ENCODE measurements at regions not wholly inside any gene's neighbourhood (a gene's known extent, or its start where the extent isn't known, plus 50 kb on each side); places are given as distances from the start of the nearest gene placed in this dataset.
"Not testable (repeated sequence)": the region's sequence is repeated elsewhere in the genome, so short reads cannot be mapped to it uniquely, and the experiment has no call there.

DNA sequence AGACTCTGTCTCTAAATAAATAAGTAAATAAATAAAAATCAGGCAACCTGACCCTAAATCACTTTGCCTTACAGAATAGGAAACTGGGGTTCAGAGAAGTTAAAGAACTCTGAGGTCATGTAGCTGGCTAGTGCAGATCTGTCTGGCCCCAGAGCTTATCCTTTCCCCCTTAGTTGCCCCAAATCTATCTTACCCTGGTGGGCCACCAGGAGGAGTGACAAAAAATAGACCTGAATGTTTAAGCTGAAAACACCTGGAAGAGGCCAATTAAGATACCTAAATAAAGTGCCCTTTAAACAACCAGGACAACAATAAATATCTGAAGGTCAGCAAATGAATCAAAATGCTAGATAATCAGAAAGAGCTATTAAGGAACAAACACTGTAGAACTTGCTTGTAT is 59.7 kb downstream of the TEX35 start:
- no peak for DNase-seq (ENCODE audit: low spot score)

DNA sequence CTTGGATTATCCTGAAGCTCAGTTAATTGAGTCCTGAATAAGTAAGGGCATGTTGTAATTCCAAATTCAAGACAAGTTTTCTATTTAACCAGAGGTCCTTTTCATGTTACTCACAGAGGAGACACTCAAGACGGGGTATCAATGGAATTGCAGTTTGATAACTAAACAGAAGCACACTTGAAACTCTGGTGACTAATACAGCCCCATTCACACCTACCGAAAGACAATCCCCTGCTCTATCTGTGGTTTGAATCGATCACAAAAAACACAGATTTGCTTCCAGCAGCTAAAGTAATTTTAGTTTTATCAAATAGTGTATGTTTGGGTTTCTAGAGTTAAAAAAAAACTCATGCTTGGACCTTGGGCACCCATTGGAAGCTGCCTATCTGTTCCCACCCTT is 60.4 kb downstream of the TEX35 start:
- no peak for DNase-seq (ENCODE audit: low spot score)

DNA sequence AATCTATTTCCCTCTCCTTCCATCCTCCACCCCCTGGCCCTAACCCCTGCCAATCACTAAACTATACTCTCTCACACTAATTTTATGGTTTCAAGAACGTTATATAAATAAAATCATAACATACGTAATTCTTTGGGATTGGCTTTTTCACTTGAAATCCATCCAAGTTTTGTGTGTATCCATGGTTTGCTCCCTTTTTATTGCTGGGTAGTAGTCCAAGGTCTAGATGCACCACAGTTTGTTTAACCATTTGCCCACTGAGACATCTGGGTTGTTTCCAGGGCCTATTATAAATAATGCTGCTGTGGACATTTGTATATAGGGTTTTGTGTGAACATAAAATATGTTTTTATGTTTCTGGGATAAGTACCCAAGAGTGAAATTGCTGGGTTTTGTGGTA is 61.4 kb downstream of the TEX35 start:
- DNase-seq (ENCODE audit: low spot score): no peak

DNA sequence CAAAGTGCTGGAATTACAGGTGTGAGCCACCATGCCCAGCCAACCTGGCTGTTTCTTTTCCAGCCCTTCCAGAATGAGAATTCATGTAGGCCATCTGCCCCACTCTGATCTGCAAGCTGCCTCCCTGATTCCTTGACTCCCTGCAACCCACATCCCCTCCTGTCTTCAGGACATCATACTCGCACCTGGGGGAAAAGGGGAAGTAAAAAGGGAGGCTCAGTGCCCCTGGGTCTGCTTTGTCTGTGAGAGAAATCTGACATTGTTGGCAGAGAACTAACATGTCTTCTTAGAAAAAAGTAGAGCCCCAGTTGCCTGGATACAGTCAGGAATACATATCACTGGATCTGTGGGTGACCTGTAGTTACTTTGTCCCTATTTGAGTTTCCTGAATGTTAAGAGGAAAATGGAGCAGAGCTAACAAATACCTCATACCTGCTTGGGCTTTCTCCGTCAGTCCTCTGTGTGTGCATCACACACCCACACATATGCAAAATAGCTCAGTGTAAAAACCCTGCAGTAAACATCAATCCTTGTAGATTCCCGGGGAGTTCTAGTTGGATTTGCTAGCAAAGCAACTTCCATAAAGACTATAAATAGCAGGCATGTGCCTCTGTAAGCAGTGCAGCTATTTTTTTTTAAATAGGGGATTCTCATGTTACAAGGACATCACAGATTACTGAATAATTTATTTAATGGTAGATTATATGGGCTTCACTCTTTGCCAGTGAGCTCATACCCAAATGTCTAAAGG is 62.9 kb downstream of the TEX35 start:
- no peak for DNase-seq (ENCODE audit: low spot score)

DNA sequence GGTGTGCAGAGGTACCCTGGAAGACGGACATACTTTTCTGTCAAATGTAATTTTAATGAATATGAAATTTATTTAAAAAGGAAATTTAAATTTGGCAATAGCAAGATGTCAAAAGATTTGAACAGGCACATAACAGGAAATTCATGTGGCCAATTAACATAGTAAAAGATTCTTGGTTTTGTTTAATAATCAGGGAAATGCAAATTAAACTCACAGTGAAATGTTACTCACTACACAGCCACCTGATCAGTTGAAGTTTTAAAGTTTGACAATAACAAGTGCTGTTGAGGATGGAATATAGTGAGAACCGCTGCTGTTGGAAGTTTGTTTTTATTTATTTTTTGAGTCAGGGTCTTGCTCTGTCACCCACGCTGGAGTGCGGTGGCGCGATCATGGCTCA is 63.9 kb downstream of the TEX35 start:
- DNase-seq (ENCODE audit: low spot score): no peak

DNA sequence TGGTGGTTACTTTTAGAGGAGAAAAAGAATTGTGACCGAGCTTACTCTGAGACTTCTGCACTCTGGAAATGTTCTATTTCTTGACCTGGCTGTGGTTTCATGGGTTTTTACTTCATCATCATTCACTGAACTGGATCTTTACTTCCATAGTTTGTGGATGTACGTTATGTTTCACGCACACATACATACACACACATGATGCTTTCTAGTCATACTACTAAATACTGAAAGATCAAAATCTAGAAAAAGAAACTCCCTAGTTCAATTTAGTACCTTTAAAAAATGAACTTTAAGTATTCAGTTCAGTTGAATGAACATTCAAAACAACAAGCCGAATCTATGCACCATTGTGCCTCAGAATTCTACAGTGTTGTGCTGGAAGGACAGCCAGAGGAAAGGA is 65.0 kb downstream of the TEX35 start:
- no peak for DNase-seq (ENCODE audit: low spot score)

DNA sequence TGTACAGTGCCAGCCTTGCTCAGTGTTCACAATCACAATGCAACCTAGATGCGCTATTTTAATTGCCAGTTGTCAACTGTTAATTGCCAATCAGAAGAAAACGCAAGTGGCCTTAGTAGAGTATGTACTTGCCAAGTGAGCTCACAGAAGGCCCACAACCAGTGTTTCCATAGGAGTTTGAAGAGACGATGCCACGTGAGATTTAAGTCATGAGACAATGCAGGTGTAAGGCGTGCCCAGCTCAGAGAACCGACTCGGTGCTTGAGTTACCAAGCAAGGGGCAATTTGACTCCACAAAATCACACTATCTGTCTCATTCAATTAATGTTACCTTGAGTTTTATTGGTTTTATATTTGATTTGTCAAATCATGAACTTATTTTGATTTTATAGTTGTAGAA is 65.6 kb downstream of the TEX35 start:
- DNase-seq (ENCODE audit: low spot score): no peak

DNA sequence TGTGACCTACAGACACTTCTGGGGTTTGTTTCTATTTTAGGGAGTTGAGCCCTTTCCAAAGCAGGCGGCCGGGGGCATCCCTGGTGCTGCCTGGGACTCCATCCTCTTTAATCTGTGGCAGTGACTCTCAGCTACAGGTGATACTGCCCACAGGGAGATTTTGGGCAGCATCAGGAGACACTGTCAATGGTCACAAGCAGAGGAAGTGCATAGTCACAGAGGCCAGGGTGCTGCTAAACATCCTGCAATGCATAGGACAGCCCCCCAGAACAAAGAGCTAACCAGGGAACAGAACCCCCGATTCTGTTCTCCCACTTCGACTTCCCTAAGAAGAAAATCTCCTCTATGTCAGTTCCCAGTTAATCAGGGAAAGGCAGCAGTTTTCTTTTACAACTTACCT is 66.2 kb downstream of the TEX35 start:
- DNase-seq (ENCODE audit: low spot score): no peak

DNA sequence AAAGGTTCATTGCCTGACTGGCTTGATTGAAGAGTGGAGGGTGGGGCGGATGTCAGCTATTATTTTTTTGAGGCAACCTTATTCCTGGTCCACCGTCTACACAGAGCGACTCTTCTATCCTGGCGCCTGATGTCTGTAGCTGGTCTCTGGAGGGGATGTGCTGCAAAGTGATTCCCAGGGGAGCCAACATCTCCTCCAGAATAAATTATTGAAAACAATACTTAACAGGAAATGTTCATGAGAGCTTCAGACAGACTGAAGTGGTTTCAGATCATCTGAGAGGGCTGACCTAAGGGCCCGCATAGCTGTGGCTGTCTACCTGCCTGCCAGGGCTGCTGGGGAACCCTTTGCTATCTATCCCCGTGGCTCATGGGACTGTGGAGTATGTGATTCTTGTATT is 66.7 kb downstream of the TEX35 start:
- DNase-seq (ENCODE audit: low spot score): no peak

DNA sequence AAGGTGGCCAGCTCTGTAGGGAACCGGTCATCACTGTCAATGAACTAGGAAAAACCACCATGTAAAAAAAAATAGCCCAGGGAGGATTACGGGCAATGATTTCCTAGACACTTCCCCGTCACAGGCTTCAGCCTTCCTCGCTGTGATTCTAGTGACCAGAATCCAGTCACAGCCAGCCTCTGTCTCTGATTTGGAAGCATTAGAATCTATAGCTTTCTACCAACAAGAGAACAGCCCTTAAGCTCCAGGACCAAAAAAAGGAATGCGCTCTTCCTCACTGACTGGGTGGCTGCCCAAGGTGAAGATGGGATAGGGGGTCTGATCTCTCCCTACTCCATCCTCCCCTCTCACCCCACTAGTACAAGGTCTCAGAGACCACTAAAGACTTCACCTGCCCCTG is 67.2 kb downstream of the TEX35 start:
- DNase-seq (ENCODE audit: low spot score): no peak

DNA sequence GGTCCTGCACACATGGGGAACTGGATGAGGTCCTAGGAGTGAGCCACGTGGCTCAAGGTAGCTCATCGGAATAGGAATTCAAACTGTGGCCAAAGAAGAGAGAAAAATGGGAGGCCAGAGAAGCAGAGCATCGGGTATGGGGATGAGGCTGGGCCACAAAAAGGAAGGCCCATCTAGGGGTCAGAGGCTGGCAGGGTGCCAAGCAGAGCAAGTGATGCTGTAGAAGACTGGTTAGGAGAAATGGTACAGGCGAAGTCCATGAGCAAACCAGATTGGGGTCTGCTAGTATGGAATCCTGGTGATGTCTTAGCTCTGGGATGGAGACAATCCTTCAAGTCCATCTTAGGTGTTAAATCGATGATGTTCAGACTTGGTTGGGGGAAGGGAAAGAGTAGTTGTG is 68.0 kb downstream of the TEX35 start:
- no peak for DNase-seq (ENCODE audit: low spot score)

DNA sequence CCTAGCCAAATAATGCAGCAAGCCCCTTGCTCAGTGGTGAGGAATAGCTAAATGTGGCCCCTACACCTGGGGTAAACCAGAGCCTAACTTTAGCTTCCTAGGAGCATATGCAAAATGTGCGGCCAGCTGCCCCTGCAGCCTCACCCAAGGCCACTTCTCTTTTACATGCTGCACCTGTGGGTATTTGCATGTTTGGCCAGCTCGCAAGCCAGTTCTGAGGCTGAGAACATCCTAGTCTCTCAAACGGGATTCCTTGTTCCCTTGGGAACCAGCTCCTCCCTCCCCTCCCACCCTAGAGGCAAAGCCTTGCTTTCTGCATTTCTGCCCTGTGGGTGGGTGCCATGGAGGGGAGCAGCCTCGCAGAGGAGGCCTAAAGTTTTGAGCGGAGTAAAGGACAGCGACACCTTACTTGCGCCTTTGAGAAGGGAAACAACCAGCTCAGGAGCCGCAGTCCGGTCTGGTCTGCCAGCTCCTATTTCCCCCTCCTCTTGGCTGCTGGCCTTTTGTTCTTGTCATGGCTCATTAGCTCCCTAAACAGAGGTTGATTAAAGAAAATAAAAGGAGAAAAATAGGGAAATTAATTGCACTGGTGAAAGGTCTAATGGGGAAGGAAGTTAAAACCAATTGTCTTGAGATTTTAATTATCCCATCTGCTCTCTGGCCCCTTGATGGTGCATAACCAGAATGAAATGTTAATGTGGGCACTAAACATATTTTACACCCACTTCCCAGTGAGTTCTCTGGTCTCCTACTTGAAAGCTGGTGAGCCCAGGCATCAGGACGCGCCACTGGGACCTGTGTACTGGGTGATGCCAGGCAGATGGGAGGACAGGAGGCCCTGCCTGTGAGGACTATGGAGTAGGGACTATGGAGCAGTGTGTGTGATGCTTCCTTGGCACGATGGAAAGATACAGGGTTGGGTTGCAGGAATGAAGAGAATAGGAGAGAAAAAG is 68.7 kb downstream of the TEX35 start:
- peak; percentile 33 for DNase-seq (ENCODE audit: low spot score)

DNA sequence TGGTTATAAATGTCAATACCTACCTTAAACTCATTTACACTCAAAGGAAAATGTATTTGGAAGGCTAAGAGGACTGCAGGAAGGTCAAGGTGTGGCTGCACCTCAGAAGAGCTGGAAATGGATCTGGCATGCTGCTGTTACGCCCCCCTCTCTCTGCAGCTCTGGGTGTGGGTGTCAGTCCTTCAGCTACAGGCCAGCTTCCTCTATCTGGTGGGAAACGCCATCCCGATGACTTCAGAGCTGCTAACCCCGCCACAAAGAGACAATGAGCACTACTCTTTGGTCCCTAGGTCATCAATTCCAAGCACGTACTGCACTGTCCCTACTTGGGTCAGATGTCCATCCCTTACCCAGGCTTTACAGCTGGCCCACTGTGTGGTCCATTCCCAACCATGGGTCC is 74.2 kb downstream of the TEX35 start:
- DNase-seq (ENCODE audit: low spot score): no peak

DNA sequence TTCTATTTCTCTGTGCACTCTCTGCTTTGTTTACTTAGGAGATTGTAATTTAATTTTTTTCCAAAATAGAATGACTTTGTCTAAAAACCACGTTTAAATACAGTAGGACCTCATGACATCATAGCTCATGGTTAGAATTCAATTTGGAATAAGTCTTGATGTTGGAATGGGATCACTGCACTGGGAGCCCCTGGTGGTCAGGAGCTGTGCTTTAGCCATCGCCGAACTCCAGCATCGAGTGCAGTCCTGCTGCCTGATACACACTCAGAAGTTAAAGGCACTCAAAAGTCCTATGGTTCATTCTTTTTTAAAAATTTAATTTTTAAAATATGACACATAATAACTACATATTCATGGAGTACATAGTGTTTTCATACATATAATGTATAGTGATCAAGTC is 75.1 kb downstream of the TEX35 start:
- no peak for DNase-seq (ENCODE audit: low spot score)

DNA sequence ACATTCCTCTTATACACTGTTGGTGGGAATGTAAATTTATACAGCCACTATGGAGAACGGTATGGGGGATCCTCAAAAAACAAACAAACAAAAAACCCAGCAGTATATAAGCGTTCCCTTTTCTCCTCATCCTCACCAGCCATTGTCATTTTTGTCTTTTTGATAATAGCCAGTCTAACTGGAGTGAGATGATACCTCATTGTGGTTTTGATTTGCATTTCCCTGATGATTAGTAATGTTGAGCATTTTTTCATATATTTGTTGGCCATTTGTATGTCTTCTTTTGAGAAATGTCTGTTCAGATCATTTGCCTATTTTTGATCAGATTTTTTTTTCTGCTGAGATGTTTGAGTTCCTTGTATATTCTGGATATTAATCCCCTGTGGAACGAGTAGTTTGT is 76.1 kb downstream of the TEX35 start:
- DNase-seq (ENCODE audit: low spot score): not testable (repeated sequence)

DNA sequence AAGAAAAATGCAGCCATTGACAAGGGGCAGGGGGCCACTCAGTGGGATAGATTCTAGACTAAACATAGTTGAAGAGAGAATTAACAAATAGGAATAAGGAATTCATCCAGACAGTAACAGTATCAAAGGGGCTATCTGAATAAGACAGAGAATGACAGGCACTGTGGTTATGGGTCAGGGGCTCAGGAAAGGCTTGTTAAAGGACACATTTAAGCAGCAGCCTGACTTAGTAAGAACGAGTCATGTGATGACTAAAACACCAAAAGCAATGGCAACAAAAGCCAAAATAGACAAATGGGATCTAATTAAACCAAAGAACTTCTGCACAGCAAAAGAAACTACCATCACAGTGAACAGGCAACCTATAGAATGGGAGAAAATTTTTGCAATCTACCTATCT is 78.9 kb downstream of the TEX35 start:
- DNase-seq (ENCODE audit: low spot score): not testable (repeated sequence)

DNA sequence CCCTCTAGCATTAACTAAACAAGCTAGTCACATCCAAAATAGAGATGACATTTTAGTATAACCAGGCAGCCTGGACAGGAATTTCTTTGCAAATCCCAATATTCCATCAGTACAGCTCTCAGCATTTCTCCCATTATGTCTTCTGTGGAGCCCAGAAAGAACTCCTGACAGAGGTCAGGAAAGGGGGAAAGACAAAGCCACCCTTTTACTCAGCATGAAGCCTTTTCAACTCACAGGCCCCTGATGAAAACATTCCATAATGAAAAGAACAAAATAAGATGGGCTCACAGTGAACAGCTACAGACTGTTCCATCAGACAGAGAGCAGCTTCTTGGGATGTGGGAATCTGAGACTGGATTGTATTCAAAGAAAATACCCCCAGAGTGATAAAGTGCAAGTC is 80.6 kb downstream of the TEX35 start:
- DNase-seq (ENCODE audit: low spot score): no peak

DNA sequence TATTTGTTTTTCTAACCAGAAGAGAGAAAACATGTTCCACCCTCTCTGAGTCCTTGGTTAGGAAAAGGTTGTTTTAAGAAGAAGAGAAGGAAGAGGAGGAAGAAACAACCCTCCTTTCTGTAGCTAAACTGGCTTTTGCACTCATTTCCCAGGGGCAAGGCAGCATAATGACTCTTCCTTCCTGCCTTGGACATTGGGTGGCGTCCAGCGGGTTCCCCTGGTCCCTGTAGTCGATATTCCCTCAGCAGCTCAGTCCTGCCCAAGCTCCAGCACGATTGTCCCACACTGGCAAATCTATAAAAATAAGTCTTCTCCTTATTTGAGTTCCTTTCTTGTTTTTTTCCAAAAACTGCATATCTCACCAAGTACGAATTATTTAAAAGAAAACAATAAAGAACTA is 81.2 kb downstream of the TEX35 start:
- DNase-seq (ENCODE audit: low spot score): no peak

DNA sequence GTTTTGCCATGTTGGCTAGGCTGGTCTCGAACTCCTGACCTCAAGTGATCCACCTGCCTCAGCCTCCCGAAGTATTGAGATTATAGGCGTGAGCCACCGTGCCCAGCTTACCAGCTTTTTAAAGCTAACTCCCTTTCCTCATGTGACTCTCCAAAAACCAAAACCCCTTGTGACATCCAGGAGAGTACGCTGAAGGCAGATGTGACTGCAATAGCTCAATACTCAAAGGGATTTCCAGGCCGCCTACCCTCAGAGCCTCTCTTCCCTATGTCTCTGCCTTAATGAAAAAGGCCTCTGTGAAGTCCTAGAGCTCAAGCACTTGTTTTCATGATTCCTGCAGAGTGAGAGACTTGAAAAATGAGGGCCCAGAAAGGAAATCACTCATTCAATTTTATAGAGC is 82.6 kb downstream of the TEX35 start:
- no peak for DNase-seq (ENCODE audit: low spot score)

DNA sequence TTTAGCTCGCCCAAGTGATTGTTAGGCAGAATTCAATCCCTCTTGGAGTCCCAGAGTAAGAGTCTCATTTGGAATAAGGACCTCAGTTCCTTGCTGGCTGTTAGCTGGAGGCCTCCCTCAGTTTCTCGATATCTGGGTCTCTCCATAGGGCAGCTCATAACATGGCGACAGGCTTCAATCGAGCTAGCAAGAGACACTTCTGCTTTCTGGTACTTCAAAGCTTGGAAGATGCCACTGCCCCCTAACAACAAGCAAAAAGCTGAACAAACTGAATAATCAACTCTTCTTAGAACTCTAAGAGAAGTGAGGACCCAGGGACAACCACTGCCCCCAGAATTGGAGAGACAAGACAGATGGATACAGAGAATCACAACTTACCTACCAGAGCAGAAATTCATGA is 86.2 kb downstream of the TEX35 start:
- no peak for DNase-seq (ENCODE audit: low spot score)

DNA sequence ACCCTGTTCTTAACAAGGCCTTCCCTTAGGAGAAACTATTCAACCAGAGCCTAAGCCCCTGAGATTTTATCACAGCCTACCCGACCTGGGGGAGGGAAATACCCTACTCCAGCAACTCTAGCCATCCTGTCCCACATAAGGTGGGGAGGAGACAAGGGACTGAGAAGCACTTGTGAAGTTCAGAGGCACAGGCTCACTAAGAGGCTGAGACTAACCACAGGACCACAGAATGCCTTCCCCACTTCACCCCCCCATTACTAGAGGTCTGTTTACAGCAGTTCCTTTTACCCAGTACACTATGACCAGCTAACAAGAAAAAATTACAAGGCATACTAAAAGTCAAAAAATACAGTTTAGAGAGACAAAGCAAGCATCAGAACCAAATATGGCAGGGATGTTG is 86.8 kb downstream of the TEX35 start:
- no peak for DNase-seq (ENCODE audit: low spot score)

DNA sequence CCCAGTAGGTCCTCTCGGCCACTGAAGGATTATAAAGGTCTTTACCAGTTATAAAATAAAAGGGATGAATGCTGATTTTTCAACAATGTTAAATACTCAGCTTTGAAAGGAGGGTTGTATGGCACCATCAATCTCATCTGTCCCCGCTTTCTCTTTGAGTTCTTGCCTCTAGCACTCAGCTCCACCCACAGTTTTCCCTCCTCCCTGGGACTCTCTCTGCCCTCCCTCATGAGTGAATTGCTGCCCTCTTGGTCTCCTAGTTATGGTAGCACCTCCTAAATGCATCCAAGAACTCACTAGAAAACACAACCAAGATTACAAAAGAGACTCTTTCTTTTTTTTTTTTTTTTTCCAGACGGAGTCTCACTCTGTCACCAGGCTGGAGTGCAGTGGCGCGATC is 91.0 kb downstream of the TEX35 start:
- no peak for DNase-seq (ENCODE audit: low spot score)

DNA sequence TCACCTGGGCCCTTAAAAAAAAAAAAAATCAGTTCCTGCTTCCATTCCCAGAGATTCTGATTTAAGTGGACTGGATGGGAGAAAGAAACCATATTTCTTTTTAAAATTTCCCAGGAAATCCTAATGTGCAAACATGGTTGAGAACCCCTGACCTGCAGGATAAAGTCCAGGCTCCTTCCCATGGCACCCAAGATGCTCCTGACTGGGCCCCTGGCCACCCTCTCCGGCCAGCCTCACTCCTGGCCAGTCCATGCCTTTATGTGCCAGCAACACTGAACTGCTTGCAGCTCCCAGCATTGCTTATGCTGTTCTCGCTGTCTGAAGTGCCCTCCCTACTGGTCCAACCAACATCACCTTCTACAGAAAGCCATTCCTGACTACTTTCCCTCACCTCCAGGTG is 93.9 kb downstream of the TEX35 start:
- DNase-seq (ENCODE audit: low spot score): no peak
